ENCODE measurements at regions not wholly inside any gene's neighbourhood (a gene's known extent, or its start where the extent isn't known, plus 50 kb on each side); places are given as distances from the start of the nearest gene placed in this dataset.
"Not testable (repeated sequence)": the region's sequence is repeated elsewhere in the genome, so short reads cannot be mapped to it uniquely, and the experiment has no call there.

GRCh38 chr5:167417662-167418061 is 873.8 kb upstream of the WWC1 start:
- DNase-seq (ENCODE audit: low spot score): no peak

- no peak for DNase-seq (ENCODE audit: low spot score)
These were observed 866.3 kb upstream of the WWC1 start for GRCh38 chr5:167425161-167425560.

GRCh38 chr5:167426501-167426900 is 864.9 kb upstream of the WWC1 start:
- no peak for DNase-seq (ENCODE audit: low spot score)

GRCh38 chr5:167427641-167428040 is 863.8 kb upstream of the WWC1 start:
- not testable (repeated sequence) for DNase-seq (ENCODE audit: low spot score)

GRCh38 chr5:167440846-167441245 is 850.6 kb upstream of the WWC1 start:
- DNase-seq (ENCODE audit: low spot score): no peak

DNA sequence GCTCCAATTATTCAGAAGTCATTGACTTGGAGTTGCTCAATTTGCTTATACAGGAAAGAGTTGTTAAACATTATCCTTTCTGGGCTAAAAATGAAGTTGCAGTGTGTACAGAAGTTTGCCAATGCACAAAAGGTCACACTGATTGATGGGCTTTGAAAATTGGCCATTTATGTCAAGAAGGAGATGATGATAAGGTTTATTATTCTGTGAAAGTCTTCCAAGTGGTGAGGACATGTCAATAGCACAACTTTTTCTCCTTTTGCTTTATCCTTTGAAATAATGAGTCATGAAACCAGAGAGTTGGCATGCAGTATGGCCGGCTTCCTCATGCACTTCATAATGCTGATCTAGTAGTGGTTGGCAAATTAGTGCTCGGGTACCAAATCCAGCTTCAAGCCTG is 848.5 kb upstream of the WWC1 start:
- DNase-seq (ENCODE audit: low spot score): no peak

GRCh38 chr5:167447466-167448375 is 843.7 kb upstream of the WWC1 start:
- DNase-seq (ENCODE audit: low spot score): no peak

DNA sequence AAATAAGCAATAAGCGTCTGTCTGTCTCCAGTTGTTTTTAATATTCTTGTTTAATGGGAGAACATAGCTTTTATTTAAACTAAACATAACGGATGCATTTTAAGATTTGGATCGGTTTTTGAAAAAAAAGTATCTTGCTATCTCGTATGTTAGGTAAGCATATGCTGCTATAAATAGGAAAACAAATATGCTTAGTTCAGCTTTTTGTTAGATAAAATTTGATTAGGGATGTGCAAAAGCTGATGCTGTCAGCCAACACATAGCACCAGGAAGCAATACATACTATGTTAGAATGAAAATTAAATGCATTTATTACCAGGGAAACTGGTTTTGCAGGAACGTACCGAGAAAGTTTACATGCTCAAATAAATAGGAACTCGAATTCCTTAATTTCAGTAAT is 843.1 kb upstream of the WWC1 start:
- DNase-seq (ENCODE audit: low spot score): no peak

- no peak for DNase-seq (ENCODE audit: low spot score)
These were observed 840.4 kb upstream of the WWC1 start for GRCh38 chr5:167451076-167451475.

DNA sequence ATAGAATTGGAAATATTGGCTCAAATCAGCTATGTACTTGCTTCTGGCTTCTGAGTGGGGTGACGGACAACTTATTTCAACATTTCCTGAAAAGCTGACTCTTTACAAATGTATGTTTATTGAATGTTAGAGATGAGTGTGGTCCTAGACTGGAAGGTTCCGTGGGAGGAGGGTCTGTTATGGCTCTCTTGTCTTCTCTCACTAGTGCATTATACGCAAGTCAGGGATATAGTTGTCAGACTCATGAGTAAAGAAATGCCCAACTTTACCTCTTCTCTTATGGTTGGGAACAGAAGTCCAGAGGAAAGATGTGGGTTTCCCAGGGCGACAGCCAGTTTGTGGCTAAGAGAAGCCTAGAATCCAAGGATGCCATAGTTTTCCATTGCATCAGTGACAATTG is 839.3 kb upstream of the WWC1 start:
- no peak for DNase-seq (ENCODE audit: low spot score)

- no peak for DNase-seq (ENCODE audit: low spot score)
These were observed 838.0 kb upstream of the WWC1 start for GRCh38 chr5:167453246-167454030.

- DNase-seq (ENCODE audit: low spot score): no peak
These were observed 833.0 kb upstream of the WWC1 start for GRCh38 chr5:167458412-167458811.

- DNase-seq (ENCODE audit: low spot score): no peak
These were observed 830.9 kb upstream of the WWC1 start for GRCh38 chr5:167460449-167461020.

DNA sequence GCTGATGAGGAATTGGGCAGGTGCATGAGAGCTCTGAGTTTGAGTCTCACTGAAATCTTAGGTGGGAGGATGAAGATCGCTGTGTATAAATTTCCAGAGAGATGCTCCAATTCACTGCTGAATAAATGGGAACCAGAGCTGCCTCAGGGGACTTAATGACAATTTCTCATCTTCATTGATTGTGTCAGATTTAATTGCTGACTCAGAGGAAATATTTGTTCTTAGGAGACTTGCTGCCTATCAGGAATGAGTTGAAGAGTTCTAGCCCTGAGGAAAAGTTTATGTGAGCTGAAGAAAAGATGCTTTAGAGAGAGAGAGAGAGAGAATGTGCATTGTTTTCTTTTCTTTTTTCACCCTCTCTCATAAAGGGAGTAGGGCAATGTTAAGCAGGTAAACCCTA is 827.5 kb upstream of the WWC1 start:
- no peak for DNase-seq (ENCODE audit: low spot score)

DNA sequence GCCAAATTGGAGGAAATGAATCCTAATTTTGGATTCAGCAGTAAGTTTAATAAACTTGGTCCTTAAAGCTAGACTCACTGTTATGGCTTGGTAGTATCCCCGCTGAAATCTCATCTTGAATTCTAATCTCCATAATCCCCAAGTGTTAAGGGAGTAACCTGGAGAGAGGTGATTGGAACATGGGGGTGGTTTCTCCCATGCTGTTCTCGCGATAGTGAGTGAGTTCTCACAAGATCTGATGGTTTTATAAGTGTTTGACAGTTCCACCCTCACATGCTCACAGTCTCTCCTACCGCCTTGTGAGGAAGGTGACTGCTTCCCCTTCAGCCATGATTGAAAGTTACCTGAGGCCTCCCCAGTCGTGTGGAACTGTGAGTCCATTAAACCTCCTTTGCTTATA is 824.5 kb upstream of the WWC1 start:
- DNase-seq (ENCODE audit: low spot score): no peak

- DNase-seq (ENCODE audit: low spot score): no peak
These were observed 818.8 kb upstream of the WWC1 start for GRCh38 chr5:167472566-167473108.

DNA sequence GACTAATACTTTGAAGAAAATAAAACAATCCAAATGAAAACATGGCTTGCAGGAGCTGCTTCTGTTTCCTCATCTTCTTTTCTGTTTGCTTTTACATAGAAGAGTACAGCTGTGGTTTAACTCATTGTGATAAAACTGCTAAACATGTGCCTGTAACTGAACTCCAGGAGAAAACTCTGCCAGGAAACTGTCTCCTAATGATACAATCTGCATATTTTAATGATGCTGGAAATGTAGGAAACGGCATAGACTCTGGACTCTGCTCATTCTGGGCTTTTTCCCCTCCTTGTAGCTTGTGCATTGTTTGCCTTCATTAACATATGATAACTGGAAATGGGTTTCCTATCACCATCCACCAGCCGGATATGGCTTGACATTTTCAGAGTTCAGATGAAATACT is 813.3 kb upstream of the WWC1 start:
- DNase-seq (ENCODE audit: low spot score): no peak

- DNase-seq (ENCODE audit: low spot score): no peak
These were observed 811.7 kb upstream of the WWC1 start for GRCh38 chr5:167479779-167480178.

GRCh38 chr5:167481345-167481744 is 810.1 kb upstream of the WWC1 start:
- DNase-seq (ENCODE audit: low spot score): no peak

DNA sequence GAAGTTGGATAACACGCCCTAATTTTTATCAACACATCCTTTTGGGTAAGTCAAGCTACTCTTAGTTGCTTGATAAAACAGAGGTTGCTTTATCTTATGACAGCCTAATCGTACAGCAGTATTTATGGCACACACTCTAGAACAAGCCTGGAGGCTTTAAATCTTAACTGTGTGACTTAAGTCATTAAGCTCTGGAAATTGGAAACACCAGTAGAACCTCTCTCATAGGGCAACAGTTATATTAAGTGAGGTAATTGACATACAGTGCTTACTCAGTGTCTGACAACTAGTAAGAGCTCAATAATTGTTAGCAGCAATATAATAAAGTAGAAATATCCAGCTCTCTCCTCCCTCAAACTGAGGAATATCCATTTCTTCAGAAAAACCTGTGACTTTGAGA is 808.9 kb upstream of the WWC1 start:
- no peak for DNase-seq (ENCODE audit: low spot score)

- no peak for DNase-seq (ENCODE audit: low spot score)
These were observed 806.2 kb upstream of the WWC1 start for GRCh38 chr5:167485061-167485774.

DNA sequence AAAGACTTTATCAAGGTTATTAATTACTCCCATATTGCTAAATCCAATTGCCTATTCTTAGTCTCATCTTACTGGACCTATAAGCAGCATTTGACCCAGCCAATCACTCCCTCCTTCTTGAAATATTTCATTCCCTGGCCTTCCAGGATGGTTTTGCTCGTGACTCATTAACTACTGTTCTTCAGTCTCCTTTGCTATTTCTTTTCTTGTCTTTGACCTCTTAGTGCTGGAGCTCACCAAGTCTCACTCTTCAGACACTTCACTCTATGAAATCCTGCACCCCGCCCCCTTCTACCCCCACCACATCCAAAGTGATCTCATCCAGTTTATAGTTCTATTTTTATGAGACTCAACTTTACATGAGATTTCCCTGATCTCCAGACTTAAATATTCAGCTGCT is 803.1 kb upstream of the WWC1 start:
- DNase-seq (ENCODE audit: low spot score): no peak
